ENCODE measurements at regions not wholly inside any gene's neighbourhood (a gene's known extent, or its start where the extent isn't known, plus 50 kb on each side); places are given as distances from the start of the nearest gene placed in this dataset.
"Not testable (repeated sequence)": the region's sequence is repeated elsewhere in the genome, so short reads cannot be mapped to it uniquely, and the experiment has no call there.

- not testable (repeated sequence) for DNase-seq
Observed at GRCh38 chr13:87976650-87977049, 305.5 kb downstream of the SLITRK5 start.

- DNase-seq: no peak
Observed at GRCh38 chr13:87981416-87981815, 310.2 kb downstream of the SLITRK5 start.

GRCh38 chr13:87982400-87982799, 311.2 kb downstream of the SLITRK5 start:
- DNase-seq: no peak

- no peak for DNase-seq
Observed at GRCh38 chr13:87986639-87987250, 315.6 kb downstream of the SLITRK5 start.

- DNase-seq: no peak
Observed at GRCh38 chr13:87998081-87998480, 326.9 kb downstream of the SLITRK5 start.

- no peak for DNase-seq
Observed at GRCh38 chr13:87999240-87999700, 328.1 kb downstream of the SLITRK5 start.

GRCh38 chr13:87999788-88000187, 328.6 kb downstream of the SLITRK5 start:
- DNase-seq: no peak

GRCh38 chr13:88000239-88000638, 329.1 kb downstream of the SLITRK5 start:
- DNase-seq: no peak

GRCh38 chr13:88000787-88001186, 329.6 kb downstream of the SLITRK5 start:
- DNase-seq: no peak

GRCh38 chr13:88005188-88005587, 334.0 kb downstream of the SLITRK5 start:
- no peak for DNase-seq

- no peak for DNase-seq
Observed at GRCh38 chr13:88014527-88014926, 343.4 kb downstream of the SLITRK5 start.

- no peak for DNase-seq
Observed at GRCh38 chr13:88022431-88023208, 351.4 kb downstream of the SLITRK5 start.

GRCh38 chr13:88026241-88026640, 355.1 kb downstream of the SLITRK5 start:
- no peak for DNase-seq

- DNase-seq: no peak
Observed at GRCh38 chr13:88031980-88032559, 360.9 kb downstream of the SLITRK5 start.

- not testable (repeated sequence) for DNase-seq
Observed at GRCh38 chr13:88036205-88036604, 365.0 kb downstream of the SLITRK5 start.

GRCh38 chr13:88042489-88042888, 371.3 kb downstream of the SLITRK5 start:
- DNase-seq: no peak

GRCh38 chr13:88051746-88052482, 380.7 kb downstream of the SLITRK5 start:
- no peak for DNase-seq

- no peak for DNase-seq
Observed at GRCh38 chr13:88063741-88064140, 392.6 kb downstream of the SLITRK5 start.

- DNase-seq: no peak
Observed at GRCh38 chr13:88066847-88067246, 395.7 kb downstream of the SLITRK5 start.

GRCh38 chr13:88068316-88068715, 397.1 kb downstream of the SLITRK5 start:
- no peak for DNase-seq

- no peak for DNase-seq
Observed at GRCh38 chr13:88068975-88069374, 397.8 kb downstream of the SLITRK5 start.

- no peak for DNase-seq
Observed at GRCh38 chr13:88071371-88071770, 400.2 kb downstream of the SLITRK5 start.

All from hypothalamus (tissue), 51 donors.